AG09309 (cell line): ENCODE measurements at regions not wholly inside any gene's neighbourhood (a gene's known extent, or its start where the extent isn't known, plus 50 kb on each side); places are given as distances from the start of the nearest gene placed in this dataset.
A peak's percentile ranks its signal among the peaks of the same experiment; 100 is the strongest.
"Not testable (repeated sequence)": the region's sequence is repeated elsewhere in the genome, so short reads cannot be mapped to it uniquely, and the experiment has no call there.

Experiments
- DNase-seq: peaks from one replicate; pipeline ENCODE4 v3.0.0-alpha.2; 2010; ENCODE audit warnings: low read depth
- H3K4me3 ChIP-seq: 2 replicates; pipeline ENCODE4 v1.5.1; 2011; ENCODE audit warnings: mild to moderate bottlenecking, low read depth, low read length, moderate library complexity; ENCODE audit not compliant: control insufficient read depth
- TF ChIP-seq, protein P1 (sequence below): IDR thresholded peaks from 2 replicates; pipeline ENCODE4 v1.5.1; 2011; ENCODE audit warnings: mild to moderate bottlenecking, low read depth, low read length, inconsistent platforms; ENCODE audit not compliant: insufficient read depth, control insufficient read depth; ENCODE audit errors: missing control alignments

- TF ChIP-seq, protein P1, sequence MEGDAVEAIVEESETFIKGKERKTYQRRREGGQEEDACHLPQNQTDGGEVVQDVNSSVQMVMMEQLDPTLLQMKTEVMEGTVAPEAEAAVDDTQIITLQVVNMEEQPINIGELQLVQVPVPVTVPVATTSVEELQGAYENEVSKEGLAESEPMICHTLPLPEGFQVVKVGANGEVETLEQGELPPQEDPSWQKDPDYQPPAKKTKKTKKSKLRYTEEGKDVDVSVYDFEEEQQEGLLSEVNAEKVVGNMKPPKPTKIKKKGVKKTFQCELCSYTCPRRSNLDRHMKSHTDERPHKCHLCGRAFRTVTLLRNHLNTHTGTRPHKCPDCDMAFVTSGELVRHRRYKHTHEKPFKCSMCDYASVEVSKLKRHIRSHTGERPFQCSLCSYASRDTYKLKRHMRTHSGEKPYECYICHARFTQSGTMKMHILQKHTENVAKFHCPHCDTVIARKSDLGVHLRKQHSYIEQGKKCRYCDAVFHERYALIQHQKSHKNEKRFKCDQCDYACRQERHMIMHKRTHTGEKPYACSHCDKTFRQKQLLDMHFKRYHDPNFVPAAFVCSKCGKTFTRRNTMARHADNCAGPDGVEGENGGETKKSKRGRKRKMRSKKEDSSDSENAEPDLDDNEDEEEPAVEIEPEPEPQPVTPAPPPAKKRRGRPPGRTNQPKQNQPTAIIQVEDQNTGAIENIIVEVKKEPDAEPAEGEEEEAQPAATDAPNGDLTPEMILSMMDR: no peak
- no peak for DNase-seq
Measured at GRCh38 chr6:84897988-84898594, 133.7 kb upstream of the TBX18 start.

GRCh38 chr6:84897011-84897410 is 132.6 kb upstream of the TBX18 start:
- DNase-seq: no peak
- H3K4me3 ChIP-seq: no peak overlapping the region
- TF ChIP-seq, protein P1: no peak

More at GRCh38 chr6:84897988-84898594, 133.7 kb upstream of the TBX18 start:
- H3K4me3 ChIP-seq: no peak overlapping the region

- TF ChIP-seq, protein P1: no peak
Measured at GRCh38 chr6:84892671-84893070, 128.3 kb upstream of the TBX18 start.

GRCh38 chr6:84882768-84883766 is 118.7 kb upstream of the TBX18 start:
- no peak for DNase-seq
- TF ChIP-seq, protein P1: no peak
- no peak overlapping the region for H3K4me3 ChIP-seq

More at GRCh38 chr6:84892671-84893070, 128.3 kb upstream of the TBX18 start:
- H3K4me3 ChIP-seq: no peak overlapping the region
- peak; percentile 38 for DNase-seq

GRCh38 chr6:84879385-84879784 is 115.0 kb upstream of the TBX18 start:
- not testable (repeated sequence) for H3K4me3 ChIP-seq, DNase-seq

DNA sequence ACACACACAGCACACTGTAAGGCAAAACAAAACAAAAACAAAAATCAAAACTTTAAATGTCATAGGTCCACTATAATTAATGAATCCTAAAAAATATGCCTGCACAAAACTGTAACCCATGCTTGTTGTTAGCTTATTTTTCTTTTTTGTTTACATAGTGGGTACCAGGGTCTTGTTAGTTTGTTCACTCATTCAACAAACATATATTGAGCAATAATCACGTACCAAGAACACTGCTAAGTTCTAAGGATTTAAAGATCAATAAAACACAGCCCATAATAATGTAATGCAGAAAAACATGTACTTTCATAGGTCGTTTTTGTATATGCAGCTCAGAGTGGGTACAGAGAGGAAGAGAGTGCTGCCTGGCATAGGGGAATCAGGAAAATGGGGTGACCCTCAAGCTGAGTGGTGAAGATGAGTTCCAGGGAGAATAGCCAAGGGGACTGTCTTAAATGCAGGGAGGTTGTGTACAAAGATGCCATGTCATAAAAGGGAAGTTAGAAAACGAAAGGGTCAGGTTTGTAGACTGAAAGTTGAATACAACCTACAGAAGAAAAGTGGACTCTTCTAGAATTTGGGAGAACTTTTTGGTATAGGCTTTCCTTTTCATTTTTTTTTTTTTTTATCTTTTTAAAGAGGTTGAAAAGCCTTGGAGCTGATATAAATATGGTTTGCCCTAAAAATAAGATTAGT is 113.3 kb upstream of the TBX18 start:
- H3K4me3 ChIP-seq: no peak overlapping the region
- TF ChIP-seq, protein P1: no peak
- DNase-seq: no peak
